Neural progenitor cell (in vitro differentiated cells): ENCODE measurements at regions not wholly inside any gene's neighbourhood (a gene's known extent, or its start where the extent isn't known, plus 50 kb on each side); places are given as distances from the start of the nearest gene placed in this dataset.

Source experiments
- DNase-seq: peaks from one replicate; pipeline ENCODE4 v3.0.0-alpha.2; 2016; ENCODE audit warnings: low spot score
- H2AFZ ChIP-seq: fragments of 200-600 bp; sonication (generic); replicated peaks from 2 replicates; pipeline ENCODE4 v1.6.1; 2016; ENCODE audit warnings: antibody characterized with exemption
- H3F3A ChIP-seq: fragments of 200-600 bp; sonication (generic); 2 replicates; pipeline ENCODE4 v1.6.1; 2016; ENCODE audit warnings: antibody characterized with exemption, low read depth
- H3K27ac ChIP-seq: fragments of 200-600 bp; sonication (generic); 2 replicates; pipeline ENCODE4 v1.5.1; 2016; ENCODE audit warnings: mild to moderate bottlenecking
- H3K27me3 ChIP-seq: fragments of 200-600 bp; sonication (generic); 2 replicates; pipeline ENCODE4 v1.6.1; 2016; ENCODE audit warnings: mild to moderate bottlenecking, moderate library complexity
- H3K36me3 ChIP-seq: fragments of 200-600 bp; sonication (generic); 2 replicates; pipeline ENCODE4 v1.5.1; 2016
- H3K4me1 ChIP-seq: fragments of 200-600 bp; sonication (generic); 2 replicates; pipeline ENCODE4 v1.6.1; 2016; ENCODE audit warnings: mixed run types
- H3K4me2 ChIP-seq: fragments of 200-600 bp; sonication (generic); 2 replicates; pipeline ENCODE4 v1.6.1; 2016
- H3K4me3 ChIP-seq: fragments of 200-600 bp; sonication (generic); 2 replicates; pipeline ENCODE4 v1.5.1; 2016
- H3K79me2 ChIP-seq: fragments of 200-600 bp; sonication (generic); 2 replicates; pipeline ENCODE4 v1.6.1; 2016; ENCODE audit warnings: low read depth
- H3K9ac ChIP-seq: fragments of 200-600 bp; sonication (generic); 2 replicates; pipeline ENCODE4 v1.6.1; 2016
- H3K9me3 ChIP-seq: fragments of 200-600 bp; sonication (generic); 2 replicates; pipeline ENCODE4 v1.5.1; 2016; ENCODE audit warnings: low read depth
- H4K20me1 ChIP-seq: fragments of 200-600 bp; sonication (generic); 2 replicates; pipeline ENCODE4 v1.6.1; 2016; ENCODE audit warnings: low read depth
- H3K27ac Mint-ChIP-seq: 3 replicates; pipeline ENCODE4 v1.8.0; 2021; ENCODE audit warnings: mixed read lengths
- H3K27me3 Mint-ChIP-seq: 2 replicates; pipeline ENCODE4 v1.8.0; 2022; ENCODE audit warnings: low read depth, mild to moderate bottlenecking, inconsistent platforms, moderate library complexity, mixed read lengths; ENCODE audit not compliant: insufficient read depth
- H3K36me3 Mint-ChIP-seq: 3 replicates; pipeline ENCODE4 v1.8.0; 2021; ENCODE audit warnings: mixed read lengths
- H3K4me1 Mint-ChIP-seq: 3 replicates; pipeline ENCODE4 v1.8.0; 2021; ENCODE audit warnings: mixed read lengths
- H3K4me3 Mint-ChIP-seq: 3 replicates; pipeline ENCODE4 v1.8.0; 2021; ENCODE audit warnings: mild to moderate bottlenecking, moderate library complexity, mixed read lengths
- H3K9me3 Mint-ChIP-seq: 3 replicates; pipeline ENCODE4 v1.8.0; 2020; ENCODE audit warnings: mixed read lengths
- CTCF ChIP-seq: fragments of 200-600 bp; sonication (generic); IDR thresholded peaks from 2 replicates; pipeline ENCODE4 v1.5.1; 2017; ENCODE audit warnings: antibody characterized with exemption, mild to moderate bottlenecking
- EZH2 ChIP-seq: fragments of 200-600 bp; sonication (generic); IDR thresholded peaks from 2 replicates; pipeline ENCODE4 v1.6.1; 2017; ENCODE audit warnings: antibody characterized with exemption, mild to moderate bottlenecking, moderate library complexity
- EZH2phosphoT487 ChIP-seq: fragments of 200-600 bp; sonication (generic); IDR thresholded peaks from 2 replicates; pipeline ENCODE4 v1.6.1; 2017; ENCODE audit warnings: antibody characterized with exemption

GRCh38 chr3:110495201-110495927, 576.3 kb upstream of the NECTIN3 start:
- Histone ChIP-seq H3K4me1 (no peaks in the 10 kb centered on the region), H3K27ac (no peak overlapping the region), H3K79me2 (no peaks in the 10 kb centered on the region), H2AFZ (no peak overlapping the region), H3K27me3 (no peaks in the 10 kb centered on the region), H3K9me3 (no peaks in the 10 kb centered on the region), H3K9ac (no peak overlapping the region), H4K20me1 (no peaks in the 10 kb centered on the region), H3K36me3 (no peaks in the 10 kb centered on the region), H3K4me2 (no peak overlapping the region), H3K4me3 (no peak overlapping the region), H3F3A (no peaks in the 10 kb centered on the region)
- no peaks in the 10 kb centered on the region for H3K36me3 Mint-ChIP-seq
- H3K4me3 Mint-ChIP-seq: no peak overlapping the region
- TF ChIP-seq EZH2: no peak
- TF ChIP-seq EZH2phosphoT487: no peak
- no peak for TF ChIP-seq CTCF
- H3K27ac Mint-ChIP-seq: no peak overlapping the region
- peaks cover 2% of the 10 kb centered on the region for H3K9me3 Mint-ChIP-seq
- no peak for DNase-seq
- peaks cover 5% of the 10 kb centered on the region for H3K27me3 Mint-ChIP-seq
- H3K4me1 Mint-ChIP-seq: no peaks in the 10 kb centered on the region

GRCh38 chr3:110504401-110504800, 567.2 kb upstream of the NECTIN3 start:
- Histone ChIP-seq H3K27me3 (no peaks in the 10 kb centered on the region), H3K36me3 (no peaks in the 10 kb centered on the region), H3K4me1 (no peaks in the 10 kb centered on the region), H3K9ac (no peak overlapping the region), H2AFZ (no peak overlapping the region), H4K20me1 (no peaks in the 10 kb centered on the region), H3K4me3 (no peak overlapping the region), H3K79me2 (no peaks in the 10 kb centered on the region), H3K27ac (no peak overlapping the region), H3K9me3 (no peaks in the 10 kb centered on the region), H3F3A (no peaks in the 10 kb centered on the region), H3K4me2 (no peak overlapping the region)
- no peaks in the 10 kb centered on the region for H3K27me3 Mint-ChIP-seq
- peaks cover 19% of the 10 kb centered on the region for H3K9me3 Mint-ChIP-seq
- no peak overlapping the region for H3K4me3 Mint-ChIP-seq
- no peak overlapping the region for H3K27ac Mint-ChIP-seq
- TF ChIP-seq EZH2 (no peak), CTCF (no peak), EZH2phosphoT487 (no peak)
- no peaks in the 10 kb centered on the region for H3K4me1 Mint-ChIP-seq
- DNase-seq: no peak
- H3K36me3 Mint-ChIP-seq: no peaks in the 10 kb centered on the region

GRCh38 chr3:110504901-110505300, 566.7 kb upstream of the NECTIN3 start:
- Histone ChIP-seq H3K9me3 (no peaks in the 10 kb centered on the region), H3K4me1 (no peaks in the 10 kb centered on the region), H3K79me2 (no peaks in the 10 kb centered on the region), H3K27me3 (no peaks in the 10 kb centered on the region), H2AFZ (no peak overlapping the region), H3F3A (no peaks in the 10 kb centered on the region), H3K4me3 (no peak overlapping the region), H3K27ac (no peak overlapping the region), H4K20me1 (no peaks in the 10 kb centered on the region), H3K9ac (no peak overlapping the region), H3K36me3 (no peaks in the 10 kb centered on the region), H3K4me2 (no peak overlapping the region)
- TF ChIP-seq EZH2 (no peak), CTCF (no peak), EZH2phosphoT487 (no peak)
- Mint-ChIP-seq H3K27me3 (no peaks in the 10 kb centered on the region), H3K36me3 (no peaks in the 10 kb centered on the region), H3K4me3 (no peak overlapping the region), H3K27ac (no peak overlapping the region), H3K4me1 (no peaks in the 10 kb centered on the region), H3K9me3 (peaks cover 22% of the 10 kb centered on the region)
- no peak for DNase-seq
